Breast epithelium (tissue), 3 donors: ENCODE measurements at regions not wholly inside any gene's neighbourhood (a gene's known extent, or its start where the extent isn't known, plus 50 kb on each side); places are given as distances from the start of the nearest gene placed in this dataset.

ENCODE experiments used
- POLR2A ChIP-seq: fragments of 450-650 bp; IDR thresholded peaks from one replicate; pipeline ENCODE4 v1.6.1; 2016; ENCODE audit warnings: antibody characterized with exemption, mild to moderate bottlenecking, moderate library complexity
- POLR2AphosphoS5 ChIP-seq, 3 donors: sonication (generic); formaldehyde crosslinking; IDR thresholded peaks; one replicate each; pipeline ENCODE4 v1.6.1; 2017; ENCODE audit warnings: antibody characterized with exemption in 3 of 3
- TF ChIP-seq, protein P1 (sequence below), 3 donors: fragments of 450-650 bp; IDR thresholded peaks; one replicate each; pipeline ENCODE4 v1.5.1; 2016 to 2017; ENCODE audit warnings: antibody characterized with exemption in 3 of 3, mild to moderate bottlenecking in 3 of 3, moderate library complexity in 3 of 3

DNA sequence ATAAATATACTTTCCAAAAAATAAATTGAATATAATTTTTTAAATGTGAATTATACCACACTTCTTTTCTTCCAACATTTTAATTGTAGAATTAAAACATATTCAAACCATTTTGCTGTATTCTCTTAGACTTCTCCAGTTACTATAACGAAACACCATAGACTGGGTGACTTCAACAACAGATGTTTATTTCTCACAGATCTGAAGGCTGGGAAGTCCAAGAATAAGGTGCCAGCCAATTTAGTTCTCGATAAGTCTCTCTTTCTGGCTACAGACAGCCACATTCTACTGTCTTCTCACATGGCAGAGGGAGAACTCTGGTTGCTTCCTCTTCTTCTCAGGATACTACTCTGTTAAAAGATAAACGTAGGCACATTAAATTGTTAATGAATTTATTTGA is 155.8 kb upstream of the UGT8 start:
- TF ChIP-seq POLR2AphosphoS5 (IDR thresholded peaks at IDR 0.05) (no peak), POLR2A (no peak)
- TF ChIP-seq, protein P1, sequence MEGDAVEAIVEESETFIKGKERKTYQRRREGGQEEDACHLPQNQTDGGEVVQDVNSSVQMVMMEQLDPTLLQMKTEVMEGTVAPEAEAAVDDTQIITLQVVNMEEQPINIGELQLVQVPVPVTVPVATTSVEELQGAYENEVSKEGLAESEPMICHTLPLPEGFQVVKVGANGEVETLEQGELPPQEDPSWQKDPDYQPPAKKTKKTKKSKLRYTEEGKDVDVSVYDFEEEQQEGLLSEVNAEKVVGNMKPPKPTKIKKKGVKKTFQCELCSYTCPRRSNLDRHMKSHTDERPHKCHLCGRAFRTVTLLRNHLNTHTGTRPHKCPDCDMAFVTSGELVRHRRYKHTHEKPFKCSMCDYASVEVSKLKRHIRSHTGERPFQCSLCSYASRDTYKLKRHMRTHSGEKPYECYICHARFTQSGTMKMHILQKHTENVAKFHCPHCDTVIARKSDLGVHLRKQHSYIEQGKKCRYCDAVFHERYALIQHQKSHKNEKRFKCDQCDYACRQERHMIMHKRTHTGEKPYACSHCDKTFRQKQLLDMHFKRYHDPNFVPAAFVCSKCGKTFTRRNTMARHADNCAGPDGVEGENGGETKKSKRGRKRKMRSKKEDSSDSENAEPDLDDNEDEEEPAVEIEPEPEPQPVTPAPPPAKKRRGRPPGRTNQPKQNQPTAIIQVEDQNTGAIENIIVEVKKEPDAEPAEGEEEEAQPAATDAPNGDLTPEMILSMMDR (IDR thresholded peaks at IDR 0.05): no peak
